HL-60 (cell line): ENCODE measurements at regions not wholly inside any gene's neighbourhood (a gene's known extent, or its start where the extent isn't known, plus 50 kb on each side); places are given as distances from the start of the nearest gene placed in this dataset.

Experiments used
- CTCF ChIP-seq: IDR thresholded peaks from one replicate; pipeline ENCODE4 v1.5.1; 2011; ENCODE audit warnings: low read length, control low read depth, inconsistent platforms; ENCODE audit not compliant: insufficient read depth
- GABPA ChIP-seq: IDR thresholded peaks from 2 replicates; pipeline ENCODE4 v1.6.1; 2012; ENCODE audit warnings: low read depth
- POLR2AphosphoS5 ChIP-seq: IDR thresholded peaks from 2 replicates; pipeline ENCODE4 v1.6.1; 2012; ENCODE audit warnings: low read depth
- SPI1 ChIP-seq: IDR thresholded peaks from 2 replicates; pipeline ENCODE4 v1.6.1; 2012; ENCODE audit warnings: low read depth, mild to moderate bottlenecking, borderline replicate concordance
- TF ChIP-seq, protein P1 (sequence below): IDR thresholded peaks from 2 replicates; pipeline ENCODE4 v1.6.1; 2012; ENCODE audit warnings: low read depth; ENCODE audit not compliant: insufficient replicate concordance

GRCh38 chr3:14303336-14304100 lies 98.9 kb upstream of the SLC6A6 start:
- TF ChIP-seq CTCF = no peak
- TF ChIP-seq, protein P1, sequence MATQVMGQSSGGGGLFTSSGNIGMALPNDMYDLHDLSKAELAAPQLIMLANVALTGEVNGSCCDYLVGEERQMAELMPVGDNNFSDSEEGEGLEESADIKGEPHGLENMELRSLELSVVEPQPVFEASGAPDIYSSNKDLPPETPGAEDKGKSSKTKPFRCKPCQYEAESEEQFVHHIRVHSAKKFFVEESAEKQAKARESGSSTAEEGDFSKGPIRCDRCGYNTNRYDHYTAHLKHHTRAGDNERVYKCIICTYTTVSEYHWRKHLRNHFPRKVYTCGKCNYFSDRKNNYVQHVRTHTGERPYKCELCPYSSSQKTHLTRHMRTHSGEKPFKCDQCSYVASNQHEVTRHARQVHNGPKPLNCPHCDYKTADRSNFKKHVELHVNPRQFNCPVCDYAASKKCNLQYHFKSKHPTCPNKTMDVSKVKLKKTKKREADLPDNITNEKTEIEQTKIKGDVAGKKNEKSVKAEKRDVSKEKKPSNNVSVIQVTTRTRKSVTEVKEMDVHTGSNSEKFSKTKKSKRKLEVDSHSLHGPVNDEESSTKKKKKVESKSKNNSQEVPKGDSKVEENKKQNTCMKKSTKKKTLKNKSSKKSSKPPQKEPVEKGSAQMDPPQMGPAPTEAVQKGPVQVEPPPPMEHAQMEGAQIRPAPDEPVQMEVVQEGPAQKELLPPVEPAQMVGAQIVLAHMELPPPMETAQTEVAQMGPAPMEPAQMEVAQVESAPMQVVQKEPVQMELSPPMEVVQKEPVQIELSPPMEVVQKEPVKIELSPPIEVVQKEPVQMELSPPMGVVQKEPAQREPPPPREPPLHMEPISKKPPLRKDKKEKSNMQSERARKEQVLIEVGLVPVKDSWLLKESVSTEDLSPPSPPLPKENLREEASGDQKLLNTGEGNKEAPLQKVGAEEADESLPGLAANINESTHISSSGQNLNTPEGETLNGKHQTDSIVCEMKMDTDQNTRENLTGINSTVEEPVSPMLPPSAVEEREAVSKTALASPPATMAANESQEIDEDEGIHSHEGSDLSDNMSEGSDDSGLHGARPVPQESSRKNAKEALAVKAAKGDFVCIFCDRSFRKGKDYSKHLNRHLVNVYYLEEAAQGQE = no peak
- TF ChIP-seq POLR2AphosphoS5 = no peak
- TF ChIP-seq GABPA = no peak
- no peak for TF ChIP-seq SPI1
